EH (cell line): ENCODE measurements at regions not wholly inside any gene's neighbourhood (a gene's known extent, or its start where the extent isn't known, plus 50 kb on each side); places are given as distances from the start of the nearest gene placed in this dataset.

Experiments used
- DNase-seq: peaks from one replicate; pipeline ENCODE4 v3.0.0-alpha.2; 2015; ENCODE audit warnings: low read depth

DNA sequence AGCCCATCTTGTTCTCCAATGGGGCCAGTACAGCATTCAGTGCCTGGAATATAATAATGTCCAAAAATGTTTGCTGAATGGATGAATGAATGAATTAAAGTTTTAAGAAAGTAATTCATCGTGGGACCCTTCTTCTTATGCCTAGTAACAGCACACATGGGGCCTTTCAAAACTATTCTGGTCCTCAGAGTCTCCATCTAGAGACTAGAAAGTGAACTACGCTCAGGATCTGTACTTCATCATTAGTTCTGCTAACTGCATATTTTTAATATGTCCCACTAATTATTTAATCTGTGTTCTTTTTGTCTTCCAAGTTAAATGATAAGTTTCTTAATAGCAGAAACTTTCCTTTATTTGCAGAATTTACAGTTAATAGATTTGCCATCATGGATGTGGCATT, 172.5 kb downstream of the SMAD2 start:
- DNase-seq = no peak

DNA sequence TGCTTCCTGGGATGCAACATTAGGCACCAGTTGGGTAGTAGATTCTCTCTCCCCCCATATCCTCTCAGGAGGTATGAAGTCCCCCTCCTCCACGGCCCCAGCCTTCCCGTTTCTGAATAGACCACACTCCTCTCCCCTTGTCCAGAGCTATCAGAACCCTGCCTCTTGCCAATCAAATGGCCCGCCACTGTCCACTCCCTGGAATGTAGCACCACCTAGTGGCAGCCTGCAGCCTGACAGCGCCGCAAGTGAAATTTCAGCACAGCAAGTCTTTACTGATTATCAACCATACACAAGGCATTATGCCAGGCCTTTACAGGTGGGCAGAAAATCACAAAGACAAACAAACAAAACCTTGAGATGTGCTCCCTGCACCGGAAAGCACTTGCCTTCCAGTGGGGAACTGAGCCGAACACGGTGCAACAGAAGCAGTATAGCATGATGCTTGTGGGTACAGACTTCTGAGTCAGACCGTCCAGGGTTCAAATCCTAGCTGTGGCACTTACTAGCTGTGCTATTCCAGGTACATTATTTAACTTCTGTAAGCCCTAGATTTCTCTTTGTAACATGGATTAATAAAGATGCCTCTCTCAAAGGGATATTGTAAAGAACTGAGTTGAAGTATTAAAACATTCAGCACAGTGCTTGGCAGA, 174.0 kb downstream of the SMAD2 start:
- peak; percentile 50 for DNase-seq

- no peak for DNase-seq
Measured at GRCh38 chr18:47755102-47755456, 175.4 kb downstream of the SMAD2 start.

- DNase-seq = peak; percentile 15
Measured at GRCh38 chr18:47754311-47755101, 176.0 kb downstream of the SMAD2 start.

- no peak for DNase-seq
Measured at GRCh38 chr18:47752796-47753645, 177.4 kb downstream of the SMAD2 start.

- no peak for DNase-seq
Measured at GRCh38 chr18:47750889-47751423, 179.5 kb downstream of the SMAD2 start.

GRCh38 chr18:47749600-47749973, 180.9 kb downstream of the SMAD2 start:
- DNase-seq = no peak

DNA sequence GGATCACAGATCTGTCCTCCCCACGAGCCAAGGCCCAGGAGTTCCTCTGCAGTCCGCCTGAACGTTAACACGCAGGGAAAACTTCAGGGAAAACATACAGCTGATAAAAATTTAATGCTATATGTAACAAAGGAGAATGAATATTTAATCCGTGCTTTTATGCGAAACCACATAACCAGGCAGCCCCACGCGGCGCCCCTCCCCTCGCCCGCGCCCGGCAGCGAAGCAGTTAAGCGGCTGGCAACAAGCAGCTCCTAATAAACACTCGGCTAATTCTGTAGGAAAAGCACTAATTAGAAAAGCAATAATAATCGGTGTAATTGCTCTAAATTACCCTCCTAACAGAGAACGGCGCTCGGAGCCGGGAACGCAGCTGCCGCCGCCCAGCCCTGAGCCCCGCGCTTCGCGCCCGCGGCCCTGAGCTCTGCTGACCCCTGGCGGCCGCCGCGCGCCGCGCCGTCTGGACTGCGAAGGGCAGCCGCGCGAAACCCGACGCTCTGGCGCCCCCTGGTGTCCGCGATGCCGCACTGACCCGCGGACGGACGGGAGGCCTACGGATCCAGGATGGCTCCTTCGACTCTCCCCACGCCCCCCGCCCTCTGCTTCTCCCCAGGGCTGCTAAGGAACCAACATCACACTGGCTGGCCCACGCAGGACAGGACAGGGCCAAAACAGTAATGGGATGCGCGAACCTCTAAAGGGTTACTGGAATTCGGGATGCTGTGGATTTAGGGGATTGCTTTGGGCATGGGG, 181.4 kb downstream of the SMAD2 start:
- DNase-seq = peak; percentile 66

DNA sequence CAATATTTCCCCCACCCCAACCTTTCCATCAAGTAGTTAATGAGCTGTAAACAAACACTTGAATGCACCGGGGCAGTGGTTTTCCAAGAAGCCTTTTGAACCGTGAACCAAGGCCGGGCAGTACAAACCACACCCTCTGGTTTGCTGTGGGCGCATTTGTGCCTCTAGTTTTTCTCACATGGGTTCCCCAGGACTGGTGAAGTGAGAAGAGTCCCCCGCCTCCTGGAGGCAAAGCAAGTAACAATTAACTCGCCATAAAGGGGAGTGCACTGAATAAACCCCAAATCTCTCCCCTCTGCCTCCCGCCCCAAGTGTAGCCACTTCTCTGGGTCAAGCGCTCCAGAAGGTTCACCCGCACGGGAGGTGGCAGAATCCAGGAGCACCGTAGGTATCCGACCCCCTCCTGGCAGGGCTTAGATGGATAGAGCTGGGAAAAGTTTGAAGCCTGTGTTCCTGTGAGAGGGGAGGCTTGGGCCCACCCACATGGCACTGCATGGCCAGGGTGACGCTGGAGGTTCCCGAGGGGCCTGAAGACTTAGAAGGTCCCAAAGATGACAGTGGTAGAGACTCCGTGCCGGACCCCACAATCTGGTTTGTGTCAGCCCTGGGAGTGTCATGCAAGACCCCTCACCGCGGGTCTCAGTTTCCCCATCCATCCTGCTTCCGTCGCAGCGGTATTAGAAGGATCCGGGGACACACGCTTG, 182.2 kb downstream of the SMAD2 start:
- no peak for DNase-seq

GRCh38 chr18:47747260-47747795, 183.1 kb downstream of the SMAD2 start:
- DNase-seq = no peak

- DNase-seq = no peak
Measured at GRCh38 chr18:47746615-47747014, 183.8 kb downstream of the SMAD2 start.

- no peak for DNase-seq
Measured at GRCh38 chr18:47745227-47745626, 185.2 kb downstream of the SMAD2 start.

- no peak for DNase-seq
Measured at GRCh38 chr18:47737956-47738355, 192.5 kb downstream of the SMAD2 start.

DNA sequence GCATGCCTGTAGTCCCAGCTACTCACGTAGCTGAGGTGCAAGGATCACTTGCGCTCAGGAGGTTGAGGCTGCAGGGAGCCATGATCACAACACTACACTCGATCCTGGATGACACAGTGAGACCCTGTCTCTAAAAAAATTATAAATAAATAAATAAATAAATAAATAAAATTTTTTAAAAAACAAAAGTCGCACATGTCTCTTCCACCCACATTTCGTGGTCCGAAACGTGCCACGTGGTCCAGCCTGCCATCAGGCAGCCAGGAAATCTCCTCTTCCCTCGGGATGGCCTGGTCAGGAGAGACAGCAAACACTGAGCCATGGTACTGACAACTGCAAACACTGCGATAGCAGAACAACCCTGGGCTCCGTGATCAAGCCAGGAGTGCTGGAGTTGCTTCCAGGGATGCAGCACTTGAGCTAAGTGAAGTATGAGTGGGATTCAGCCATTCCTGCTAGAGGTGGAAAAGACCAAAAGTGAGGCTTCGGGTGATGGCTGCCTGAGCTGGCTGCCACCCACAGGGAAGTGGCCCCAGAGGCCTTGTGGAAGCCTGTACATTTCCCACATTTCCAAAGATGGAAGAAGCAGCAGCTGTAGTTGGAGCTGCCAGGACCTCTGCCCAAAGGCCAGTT, 193.1 kb downstream of the SMAD2 start:
- DNase-seq = no peak

GRCh38 chr18:47736376-47737140, 193.9 kb downstream of the SMAD2 start:
- no peak for DNase-seq

GRCh38 chr18:47735041-47735702, 195.3 kb downstream of the SMAD2 start:
- DNase-seq = no peak

DNA sequence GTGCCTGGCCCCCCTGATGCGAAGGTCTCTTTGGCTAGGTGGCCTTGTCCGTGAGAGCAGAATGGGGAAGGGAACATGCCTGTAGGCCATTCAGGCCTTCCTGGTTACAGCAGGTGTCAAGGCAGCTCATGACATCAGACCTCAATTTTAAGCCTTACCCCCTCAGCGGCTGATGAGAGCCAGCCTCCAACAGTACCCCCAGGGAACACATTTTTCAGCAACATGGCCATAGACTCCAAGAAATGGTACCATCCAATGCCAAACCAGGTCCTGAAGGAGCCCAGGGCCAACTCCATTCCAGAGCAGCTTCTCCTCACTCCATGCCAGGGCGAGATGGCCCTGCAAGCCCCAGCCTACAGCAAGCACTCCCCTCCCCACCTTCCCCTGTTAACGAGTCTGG, 199.2 kb downstream of the SMAD2 start:
- no peak for DNase-seq

GRCh38 chr18:47730795-47731194, 199.7 kb downstream of the SMAD2 start:
- peak; percentile 38 for DNase-seq

GRCh38 chr18:47729356-47729755, 201.1 kb downstream of the SMAD2 start:
- DNase-seq = no peak
